GM04504 (cell line): ENCODE measurements at regions not wholly inside any gene's neighbourhood (a gene's known extent, or its start where the extent isn't known, plus 50 kb on each side); places are given as distances from the start of the nearest gene placed in this dataset.

Experiments
- DNase-seq: peaks from one replicate; pipeline ENCODE4 v3.0.0-alpha.2; 2012; ENCODE audit warnings: low read depth

DNA sequence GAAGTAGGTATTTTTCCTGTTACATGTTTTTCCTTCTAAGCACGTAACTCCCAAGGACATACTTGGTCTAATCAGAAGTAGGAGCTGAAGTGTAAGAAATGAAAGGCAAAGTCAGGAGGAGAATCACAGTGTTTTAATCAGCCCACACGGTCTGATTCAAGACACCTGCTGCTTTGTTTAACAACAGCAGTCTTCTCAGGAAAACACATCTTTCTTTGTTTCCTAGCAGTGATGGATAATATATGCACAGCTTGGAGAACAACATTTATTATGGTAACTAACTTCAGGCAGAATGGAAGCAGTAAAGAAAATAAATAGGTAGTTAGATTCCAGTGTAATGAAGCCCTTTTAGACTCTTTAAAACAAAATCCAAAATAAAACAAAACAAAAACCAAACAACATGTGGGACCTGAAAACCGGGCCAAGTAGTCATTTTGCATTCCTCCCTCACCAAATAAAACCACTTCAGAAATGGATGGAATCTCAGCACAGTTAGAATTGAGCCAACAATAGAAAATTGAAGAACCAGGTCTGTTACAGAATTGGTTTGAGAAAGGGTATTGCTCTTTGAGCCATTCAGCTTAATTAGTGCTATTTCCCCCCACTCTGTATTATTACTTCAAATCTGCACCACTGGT, 61.1 kb upstream of the UGP2 start:
- no peak for DNase-seq

DNA sequence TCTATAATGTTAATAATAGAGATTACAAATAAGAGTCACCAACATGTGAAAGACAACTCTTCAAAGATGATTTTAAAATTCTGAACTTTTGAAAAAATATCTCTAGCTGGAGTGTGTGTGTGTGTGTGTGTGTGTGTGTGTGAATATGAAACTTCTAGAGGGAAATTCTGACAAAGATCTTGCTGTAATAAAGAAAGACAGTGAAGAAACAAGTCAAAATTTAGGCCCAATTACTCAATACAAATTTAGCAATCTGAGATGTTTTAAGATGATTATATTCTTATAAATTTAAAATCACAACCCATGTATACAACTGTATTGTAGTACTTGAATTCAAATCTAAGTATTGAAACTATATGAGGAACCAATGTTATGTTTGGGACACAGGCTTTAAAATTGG, 57.2 kb upstream of the UGP2 start:
- no peak for DNase-seq

DNA sequence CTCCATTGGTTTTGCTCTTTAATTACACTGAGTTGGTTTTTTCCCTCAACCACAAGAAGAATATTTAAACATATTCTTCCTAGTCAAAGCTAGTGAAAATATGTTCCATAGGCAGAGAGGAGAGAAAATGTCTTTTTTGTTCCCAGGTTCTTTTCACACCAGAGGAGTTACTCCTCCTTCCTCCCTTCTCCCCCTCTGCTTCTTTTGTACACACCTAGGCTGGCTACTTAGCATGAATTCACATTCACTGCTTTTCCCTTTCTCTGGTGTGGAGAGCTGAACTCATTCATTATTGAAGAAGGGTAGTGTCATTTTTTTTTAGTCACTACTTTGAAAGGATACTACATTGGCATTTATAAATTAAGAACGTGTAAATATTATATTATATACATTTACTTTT, 56.6 kb upstream of the UGP2 start:
- no peak for DNase-seq

DNA sequence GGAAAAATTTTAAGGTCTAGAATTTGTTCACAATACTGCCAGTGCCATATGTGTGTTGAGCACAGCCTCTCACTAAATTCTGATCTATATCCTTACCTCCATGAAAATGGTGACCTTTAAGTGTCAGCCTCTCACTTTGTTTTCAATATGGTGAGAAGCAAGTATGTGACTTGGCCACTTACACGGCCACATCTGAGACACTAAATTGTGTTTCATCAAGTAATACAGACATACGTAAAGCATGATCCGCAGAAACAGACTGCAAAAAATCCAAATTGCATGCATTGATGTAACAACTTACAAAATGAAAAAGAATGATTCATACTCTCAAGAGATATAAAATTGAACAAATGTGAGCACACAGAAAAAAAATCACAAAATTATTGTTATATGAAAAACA, 55.2 kb upstream of the UGP2 start:
- DNase-seq: no peak

DNA sequence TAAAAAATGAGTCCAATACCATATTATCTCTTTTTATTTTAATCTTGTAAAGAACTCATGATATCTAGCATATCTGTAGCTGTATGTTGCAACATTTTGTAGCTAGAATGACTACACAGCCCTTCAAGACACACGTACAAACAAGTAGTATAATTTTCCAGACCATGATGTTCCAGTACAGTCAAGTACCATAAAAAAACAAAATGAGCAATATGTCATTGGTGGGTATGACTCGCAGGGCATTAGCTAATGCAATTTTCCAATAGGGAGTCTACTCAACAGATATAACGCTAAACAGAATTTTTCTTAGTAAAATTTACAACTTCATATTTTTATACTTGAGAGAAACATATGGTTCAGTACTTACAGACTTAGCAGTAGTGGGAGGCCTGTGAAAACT, 53.6 kb upstream of the UGP2 start:
- peak; percentile 32 for DNase-seq

GRCh38 chr2:63789338-63790020, 52.2 kb upstream of the UGP2 start:
- DNase-seq: no peak

GRCh38 chr2:63790491-63790890, 51.2 kb upstream of the UGP2 start:
- DNase-seq: no peak

DNA sequence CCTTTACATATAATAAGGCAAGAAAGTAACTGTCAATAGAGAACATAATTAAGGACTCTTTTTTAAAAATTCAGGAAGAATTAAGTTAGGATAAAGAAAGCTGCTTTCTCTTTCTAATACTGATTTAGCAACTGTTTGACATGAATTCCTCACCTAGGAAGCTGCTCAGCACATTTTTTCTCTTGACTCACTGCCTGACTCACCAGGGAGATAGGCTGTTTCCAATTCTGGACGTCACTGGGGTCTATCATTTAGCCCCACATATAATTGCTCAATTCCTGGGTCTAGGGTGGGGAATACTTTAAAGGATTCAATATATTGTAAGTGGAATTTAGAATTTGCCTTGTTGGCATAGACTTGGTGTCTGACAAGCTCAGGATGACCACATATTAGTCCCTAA, 50.8 kb upstream of the UGP2 start:
- DNase-seq: peak; percentile 55

GRCh38 chr2:63791387-63791786, 50.3 kb upstream of the UGP2 start:
- no peak for DNase-seq
